Esophagus muscularis mucosa (tissue), 4 donors: ENCODE measurements at regions not wholly inside any gene's neighbourhood (a gene's known extent, or its start where the extent isn't known, plus 50 kb on each side); places are given as distances from the start of the nearest gene placed in this dataset.

ENCODE experiments used
- EP300 ChIP-seq: sonication (generic); formaldehyde crosslinking; IDR thresholded peaks from one replicate; pipeline ENCODE4 v1.6.1; 2017; ENCODE audit warnings: antibody characterized with exemption
- POLR2A ChIP-seq: fragments of 450-650 bp; IDR thresholded peaks from one replicate; pipeline ENCODE4 v1.6.1; 2017; ENCODE audit warnings: antibody characterized with exemption, moderate library complexity, mild to moderate bottlenecking, low read depth
- POLR2AphosphoS5 ChIP-seq, 2 donors: sonication (generic); formaldehyde crosslinking; IDR thresholded peaks; one replicate each; pipeline ENCODE4 v1.6.1; 2017; ENCODE audit warnings: antibody characterized with exemption in 2 of 2
- TF ChIP-seq, protein P1 (sequence below), 3 experiments: fragments of 200-600 bp in 2 of 3; fragments of 450-650 bp in 1 of 3; sonication (generic) in 2 of 3; IDR thresholded peaks; one replicate each; pipeline ENCODE4 v1.5.1; 2017 to 2019; ENCODE audit warnings: antibody characterized with exemption in 3 of 3, mild to moderate bottlenecking in 2 of 3, moderate library complexity in 1 of 3

DNA sequence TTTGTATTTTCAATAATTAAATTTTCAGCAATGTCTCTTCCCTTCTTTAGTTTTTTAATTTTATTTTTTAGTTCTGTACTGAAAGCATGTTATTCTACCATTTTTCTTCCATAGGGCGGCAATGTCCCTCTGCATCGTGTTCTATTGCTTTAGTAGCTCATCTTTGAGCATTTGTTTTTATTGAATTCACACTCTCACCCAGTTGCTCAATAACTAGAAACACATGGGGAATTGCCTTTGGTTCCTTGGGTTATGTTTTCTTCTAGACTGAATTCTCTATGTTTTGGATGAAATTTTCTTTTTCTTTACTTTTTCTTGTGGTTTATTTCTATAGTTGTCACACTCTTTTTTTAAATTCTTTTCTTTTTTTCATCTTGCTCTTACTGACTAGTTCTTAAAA, 233.8 kb upstream of the LDB2 start:
- TF ChIP-seq, protein P1, sequence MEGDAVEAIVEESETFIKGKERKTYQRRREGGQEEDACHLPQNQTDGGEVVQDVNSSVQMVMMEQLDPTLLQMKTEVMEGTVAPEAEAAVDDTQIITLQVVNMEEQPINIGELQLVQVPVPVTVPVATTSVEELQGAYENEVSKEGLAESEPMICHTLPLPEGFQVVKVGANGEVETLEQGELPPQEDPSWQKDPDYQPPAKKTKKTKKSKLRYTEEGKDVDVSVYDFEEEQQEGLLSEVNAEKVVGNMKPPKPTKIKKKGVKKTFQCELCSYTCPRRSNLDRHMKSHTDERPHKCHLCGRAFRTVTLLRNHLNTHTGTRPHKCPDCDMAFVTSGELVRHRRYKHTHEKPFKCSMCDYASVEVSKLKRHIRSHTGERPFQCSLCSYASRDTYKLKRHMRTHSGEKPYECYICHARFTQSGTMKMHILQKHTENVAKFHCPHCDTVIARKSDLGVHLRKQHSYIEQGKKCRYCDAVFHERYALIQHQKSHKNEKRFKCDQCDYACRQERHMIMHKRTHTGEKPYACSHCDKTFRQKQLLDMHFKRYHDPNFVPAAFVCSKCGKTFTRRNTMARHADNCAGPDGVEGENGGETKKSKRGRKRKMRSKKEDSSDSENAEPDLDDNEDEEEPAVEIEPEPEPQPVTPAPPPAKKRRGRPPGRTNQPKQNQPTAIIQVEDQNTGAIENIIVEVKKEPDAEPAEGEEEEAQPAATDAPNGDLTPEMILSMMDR (IDR thresholded peaks at IDR 0.05), result no peak
- no peak for TF ChIP-seq POLR2A
- TF ChIP-seq POLR2AphosphoS5 (IDR thresholded peaks at IDR 0.05), result no peak
- no peak for TF ChIP-seq EP300
